Thymus (tissue), 11 donors: ENCODE measurements at regions not wholly inside any gene's neighbourhood (a gene's known extent, or its start where the extent isn't known, plus 50 kb on each side); places are given as distances from the start of the nearest gene placed in this dataset.

Experiments used
- DNase-seq, 9 donors: peaks; one replicate each; pipeline ENCODE4 v3.0.0-alpha.2; 2013; ENCODE audit warnings: low spot score in 9 of 9, low read depth in 6 of 9, missing footprints in 1 of 9
- H3K27ac ChIP-seq, 2 donors: one replicate each; pipeline ENCODE4 v1.5.1; 2013; ENCODE audit warnings: control low read depth in 1 of 2, low read depth in 1 of 2, low read length in 1 of 2, mild to moderate bottlenecking in 1 of 2, moderate library complexity in 1 of 2
- H3K27me3 ChIP-seq, 2 donors: one replicate each; pipeline ENCODE4 v1.5.1; 2013; ENCODE audit warnings: low read length in 1 of 2; ENCODE audit not compliant: control insufficient read depth in 2 of 2, insufficient read depth in 1 of 2
- H3K36me3 ChIP-seq, 2 donors: one replicate each; pipeline ENCODE4 v1.5.1; 2013; ENCODE audit warnings: low read length in 1 of 2, mild to moderate bottlenecking in 1 of 2, moderate library complexity in 1 of 2; ENCODE audit not compliant: control insufficient read depth in 2 of 2, insufficient read depth in 2 of 2
- H3K4me1 ChIP-seq, 2 donors: one replicate each; pipeline ENCODE4 v1.5.1; 2013; ENCODE audit warnings: low read length in 2 of 2; ENCODE audit not compliant: control insufficient read depth in 2 of 2, insufficient read depth in 2 of 2
- H3K4me3 ChIP-seq, 2 donors: one replicate each; pipeline ENCODE4 v1.5.1; 2013; ENCODE audit warnings: low read length in 2 of 2, control low read depth in 1 of 2, mild to moderate bottlenecking in 1 of 2
- H3K9me3 ChIP-seq, 2 donors: one replicate each; pipeline ENCODE4 v1.5.1; 2013; ENCODE audit warnings: low read length in 1 of 2, mild to moderate bottlenecking in 1 of 2; ENCODE audit not compliant: control insufficient read depth in 2 of 2, insufficient read depth in 1 of 2
- WGBS: extraction: QIAGEN DNeasy Blood & Tissue Kit; methylation state at CpG from one replicate; pipeline ENCODE4 v1.1.7; 2013; 5-methylcytosine and 5-hydroxymethylcytosine counted together
- donor health status: healthy.

DNA sequence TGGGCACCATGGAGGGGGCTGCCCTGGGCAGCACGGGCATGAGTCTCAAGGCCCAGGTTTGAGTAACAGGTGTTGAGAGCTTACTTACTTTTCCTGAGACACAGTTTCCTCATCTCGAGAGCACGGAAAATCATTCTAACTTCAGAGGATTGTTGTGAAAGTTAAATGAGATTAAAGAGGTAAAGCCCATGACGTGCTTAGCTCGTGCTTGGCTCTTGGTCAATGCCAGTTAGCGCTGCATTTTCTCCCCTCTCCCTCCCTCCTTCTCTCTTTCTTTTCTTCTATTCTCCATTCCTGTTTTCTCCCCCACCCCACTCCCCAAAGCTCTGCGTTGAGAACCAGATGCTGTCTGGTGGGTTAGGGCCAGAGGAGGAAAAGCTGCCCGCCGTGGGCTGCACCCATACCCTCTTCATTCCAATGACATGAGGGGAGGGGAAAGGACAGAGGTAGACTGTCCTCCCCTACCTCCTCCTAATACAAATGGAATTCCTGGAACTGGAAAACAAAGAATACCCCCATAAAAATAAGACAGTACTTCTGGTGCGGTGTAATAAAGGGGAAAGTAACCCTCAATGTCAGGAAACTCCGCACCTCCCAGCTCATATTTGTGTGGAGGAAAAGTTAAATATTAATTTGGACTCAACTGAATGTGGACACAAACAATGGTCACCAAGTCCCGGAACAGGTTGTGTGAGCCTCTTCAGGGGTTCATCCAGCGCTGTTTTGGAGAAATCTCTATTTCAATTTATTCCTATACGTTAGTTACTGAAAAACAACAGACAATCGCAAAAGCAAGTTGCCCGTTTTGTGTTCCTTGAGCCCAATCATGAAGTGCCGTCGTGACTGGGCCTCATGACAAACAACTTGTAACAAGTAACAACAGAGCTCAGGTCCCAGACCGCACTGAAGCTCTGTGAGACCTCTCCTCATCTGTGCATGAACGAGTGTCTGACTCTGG lies 54.8 kb upstream of the B3GAT1 start:
- 81% methylated on average over 20 of the region's 20 CpGs for WGBS
- H3K36me3 ChIP-seq: no peaks in the 10 kb centered on the region
- peaks cover 0 to 19% of the 10 kb centered on the region in 2 donors for H3K27me3 ChIP-seq
- H3K4me3 ChIP-seq: no peak overlapping the region
- H3K27ac ChIP-seq: no peak overlapping the region
- H3K4me1 ChIP-seq: no peaks in the 10 kb centered on the region
- DNase-seq: no peak
- no peaks in the 10 kb centered on the region for H3K9me3 ChIP-seq

- Histone ChIP-seq H3K36me3 (no peaks in the 10 kb centered on the region), H3K27ac (no peak overlapping the region), H3K4me3 (no peak overlapping the region), H3K4me1 (no peaks in the 10 kb centered on the region), H3K27me3 (peaks cover 0 to 16% of the 10 kb centered on the region in 2 donors), H3K9me3 (no peaks in the 10 kb centered on the region)
- 14% methylated on average over 15 of the region's 15 CpGs for WGBS
- DNase-seq: no peak
Observed at GRCh38 chr11:134466156-134466555, 54.1 kb upstream of the B3GAT1 start.

- Histone ChIP-seq H3K36me3 (no peaks in the 10 kb centered on the region), H3K27ac (no peak overlapping the region), H3K4me1 (no peaks in the 10 kb centered on the region), H3K9me3 (no peaks in the 10 kb centered on the region), H3K27me3 (peaks cover 0 to 14% of the 10 kb centered on the region in 2 donors), H3K4me3 (no peak overlapping the region)
- 76% methylated on average over 13 of the region's 13 CpGs for WGBS
- DNase-seq: no peak
Observed at GRCh38 chr11:134464981-134465730, 53.1 kb upstream of the B3GAT1 start.

DNA sequence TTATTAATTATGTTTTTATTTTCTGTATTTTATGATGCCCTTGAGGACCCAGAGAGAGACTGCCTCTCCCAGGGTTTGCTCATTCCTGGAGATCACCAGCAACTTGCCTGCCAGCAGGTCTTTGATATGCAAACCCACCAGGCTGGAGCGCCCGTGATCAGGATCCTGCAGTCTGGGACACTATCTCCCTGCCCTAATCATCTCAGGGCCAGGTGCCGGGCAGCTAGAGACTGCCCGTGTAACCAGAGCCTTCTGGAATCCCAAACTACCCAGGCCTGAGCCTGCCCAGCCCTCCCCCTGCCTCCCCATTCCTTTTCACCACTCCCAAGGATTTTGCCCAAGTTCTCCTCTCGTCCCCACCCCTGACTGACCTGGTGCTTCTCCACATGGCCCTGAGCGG lies 52.2 kb upstream of the B3GAT1 start:
- Histone ChIP-seq H3K4me3 (no peak overlapping the region), H3K27ac (no peak overlapping the region), H3K36me3 (no peaks in the 10 kb centered on the region), H3K9me3 (no peaks in the 10 kb centered on the region), H3K4me1 (no peaks in the 10 kb centered on the region), H3K27me3 (peaks cover 0 to 14% of the 10 kb centered on the region in 2 donors)
- DNase-seq: no peak
- 51% methylated on average over 6 of the region's 6 CpGs for WGBS

GRCh38 chr11:134463716-134464115 lies 51.7 kb upstream of the B3GAT1 start:
- 89% methylated on average over 5 of the region's 5 CpGs for WGBS
- H3K27ac ChIP-seq: no peak overlapping the region
- H3K4me1 ChIP-seq: no peaks in the 10 kb centered on the region
- H3K36me3 ChIP-seq: no peaks in the 10 kb centered on the region
- peaks cover 0 to 13% of the 10 kb centered on the region in 2 donors for H3K27me3 ChIP-seq
- no peaks in the 10 kb centered on the region for H3K9me3 ChIP-seq
- no peak overlapping the region for H3K4me3 ChIP-seq
- DNase-seq: no peak
